H1 (cell line): ENCODE measurements at regions not wholly inside any gene's neighbourhood (a gene's known extent, or its start where the extent isn't known, plus 50 kb on each side); places are given as distances from the start of the nearest gene placed in this dataset.

Source experiments
- CTCF ChIA-PET: fragments of 300-600 bp; sonication (Branson Sonifier 250); formaldehyde crosslinking; loops from one replicate; lab custom pipeline; 2021; ENCODE audit not compliant: partially characterized antibody; lab: Charles Lee
- POLR2A ChIA-PET: fragments of 300-600 bp; sonication (Branson Sonifier 250); formaldehyde crosslinking; loops from one replicate; lab custom pipeline; 2021; ENCODE audit warnings: inconsistent platforms; ENCODE audit not compliant: partially characterized antibody; lab: Charles Lee
- DNase-seq, 2 experiments: peaks; one replicate each; pipeline versions ENCODE4 v3.0.0 to v3.0.0-alpha.2; 2010 to 2022; ENCODE audit warnings: low spot score in 2 of 2, low read depth in 1 of 2, mixed read lengths in 1 of 2
- FAIRE-seq: peaks from 2 replicates; lab custom pipeline; 2011; peaks lifted over from hg19 to GRCh38; lab: Jason Lieb, UNC
- H2AFZ ChIP-seq: 2 replicates; pipeline ENCODE4 v1.8.1; 2012; ENCODE audit warnings: low read length, inconsistent platforms
- H2AK5ac ChIP-seq: 2 replicates; pipeline ENCODE4 v1.6.1; 2013; ENCODE audit warnings: low read depth, low read length
- H2BK120ac ChIP-seq: replicated peaks from 2 replicates; pipeline ENCODE3; 2013; ENCODE audit warnings: low read depth, low read length, inconsistent platforms
- H2BK12ac ChIP-seq: 2 replicates; pipeline ENCODE4 v1.6.1; 2013; ENCODE audit warnings: low read depth, low read length
- H2BK15ac ChIP-seq: 2 replicates; pipeline ENCODE4 v1.6.1; 2013; ENCODE audit warnings: low read length
- H2BK20ac ChIP-seq: 2 replicates; pipeline ENCODE4 v1.6.1; 2013; ENCODE audit warnings: low read length
- H2BK5ac ChIP-seq: 2 replicates; pipeline ENCODE4 v1.6.1; 2013; ENCODE audit warnings: low read depth, low read length
- H3K14ac ChIP-seq: 2 replicates; pipeline ENCODE4 v1.6.1; 2013; ENCODE audit warnings: inconsistent platforms; ENCODE audit not compliant: insufficient read length
- H3K18ac ChIP-seq: 2 replicates; pipeline ENCODE4 v1.6.1; 2013; ENCODE audit warnings: low read length; ENCODE audit errors: extremely low read depth
- H3K23ac ChIP-seq: 2 replicates; pipeline ENCODE4 v1.6.1; 2013; ENCODE audit warnings: inconsistent platforms; ENCODE audit not compliant: insufficient read length
- H3K23me2 ChIP-seq: 2 replicates; pipeline ENCODE4 v1.6.1; 2013; ENCODE audit warnings: low read depth, low read length
- H3K27ac ChIP-seq: 2 replicates; pipeline ENCODE4 v1.6.1; 2011; ENCODE audit warnings: low read depth, low read length, inconsistent platforms
- H3K27me3 ChIP-seq, 4 experiments: replicated peaks in 1 of 4; 1 replicate in 1 of 4; 2 replicates in 3 of 4; pipeline versions ENCODE4 v1.6.1 to v1.8.1; 2011 to 2013; ENCODE audit warnings: low read length in 3 of 4, mild to moderate bottlenecking in 3 of 4, inconsistent platforms in 2 of 4, mixed read lengths in 2 of 4, moderate library complexity in 1 of 4; ENCODE audit not compliant: control insufficient read depth in 3 of 4, insufficient read depth in 3 of 4; ENCODE audit errors: extremely low read depth in 1 of 4
- H3K36me3 ChIP-seq, 4 experiments: 2 replicates each; pipeline versions ENCODE4 v1.6.1 to v1.8.1; 2011 to 2013; ENCODE audit warnings: mild to moderate bottlenecking in 4 of 4, low read length in 3 of 4, moderate library complexity in 2 of 4, control low read depth in 1 of 4, inconsistent platforms in 1 of 4; ENCODE audit not compliant: insufficient read depth in 4 of 4, control insufficient read depth in 2 of 4
- H3K4ac ChIP-seq: replicated peaks from 2 replicates; pipeline ENCODE3; 2013; ENCODE audit warnings: low read length, low read depth, mixed read lengths, inconsistent platforms; ENCODE audit not compliant: insufficient read length
- H3K4me1 ChIP-seq, 4 experiments: replicated peaks in 1 of 4; 1 replicate in 1 of 4; 2 replicates in 3 of 4; pipeline versions ENCODE4 v1.6.1 to v1.8.1; 2011 to 2013; ENCODE audit warnings: low read length in 3 of 4, inconsistent platforms in 2 of 4, mixed read lengths in 1 of 4; ENCODE audit not compliant: insufficient read depth in 4 of 4, control insufficient read depth in 3 of 4
- H3K4me2 ChIP-seq, 2 experiments: 2 replicates each; pipeline versions ENCODE4 v1.6.1 to v1.8.1; 2011 to 2013; ENCODE audit warnings: low read depth in 2 of 2, low read length in 2 of 2, control low read depth in 1 of 2, inconsistent platforms in 1 of 2, mild to moderate bottlenecking in 1 of 2; ENCODE audit not compliant: insufficient read depth in 1 of 2
- H3K4me3 ChIP-seq, 4 experiments: fragments of 200-600, 300-600 bp in 1 of 4; sonication (generic), shearing (Covaris generic), sonication (Bioruptor Twin) in 1 of 4; 2 replicates each; pipeline versions ENCODE4 v1.5.1 to v1.8.1; 2011 to 2016; ENCODE audit warnings: low read length in 4 of 4, low read depth in 3 of 4, control low read depth in 2 of 4, inconsistent platforms in 2 of 4, mild to moderate bottlenecking in 2 of 4, mixed read lengths in 1 of 4, moderate library complexity in 1 of 4; ENCODE audit not compliant: insufficient read depth in 2 of 4; ENCODE audit errors: extremely low read depth in 1 of 4
- H3K56ac ChIP-seq: replicated peaks from 2 replicates; pipeline ENCODE3; 2013; ENCODE audit warnings: low read depth, mild to moderate bottlenecking, mixed read lengths, low read length, inconsistent platforms; ENCODE audit not compliant: insufficient read length
- H3K79me1 ChIP-seq: 2 replicates; pipeline ENCODE4 v1.6.1; 2013; ENCODE audit warnings: low read depth, low read length, control low read depth
- H3K79me2 ChIP-seq, 2 experiments: 2 replicates each; pipeline versions ENCODE4 v1.6.1 to v1.8.1; 2012 to 2013; ENCODE audit warnings: low read length in 2 of 2, mild to moderate bottlenecking in 2 of 2, inconsistent platforms in 1 of 2; ENCODE audit not compliant: insufficient read depth in 2 of 2, control insufficient read depth in 1 of 2
- H3K9ac ChIP-seq, 4 experiments: replicated peaks in 1 of 4; 1 replicate in 1 of 4; 2 replicates in 3 of 4; pipeline versions ENCODE4 v1.6.1 to v1.8.1; 2011 to 2013; ENCODE audit warnings: low read depth in 3 of 4, low read length in 3 of 4, control low read depth in 2 of 4, mild to moderate bottlenecking in 2 of 4, moderate library complexity in 2 of 4, inconsistent platforms in 1 of 4; ENCODE audit errors: extremely low read depth in 1 of 4
- H3K9me3 ChIP-seq, 2 experiments: 2 replicates each; pipeline versions ENCODE4 v1.6.1 to v1.8.1; 2012 to 2013; ENCODE audit warnings: mild to moderate bottlenecking in 2 of 2, moderate library complexity in 2 of 2, control low read depth in 1 of 2, inconsistent platforms in 1 of 2, low read depth in 1 of 2, low read length in 1 of 2, mixed read lengths in 1 of 2; ENCODE audit not compliant: insufficient read depth in 2 of 2
- H4K20me1 ChIP-seq, 2 experiments: replicated peaks in 1 of 2; 2 replicates each; pipeline versions ENCODE3 to v1.8.1; 2011 to 2013; ENCODE audit warnings: inconsistent platforms in 2 of 2, low read length in 2 of 2, mild to moderate bottlenecking in 1 of 2; ENCODE audit not compliant: insufficient read depth in 2 of 2, control insufficient read depth in 1 of 2
- H4K5ac ChIP-seq: 2 replicates; pipeline ENCODE4 v1.6.1; 2013; ENCODE audit warnings: low read length, low read depth, mixed read lengths, inconsistent platforms; ENCODE audit not compliant: insufficient read length
- H4K8ac ChIP-seq: 2 replicates; pipeline ENCODE4 v1.8.0; 2013; ENCODE audit warnings: mild to moderate bottlenecking, moderate library complexity, low read length, inconsistent platforms; ENCODE audit not compliant: insufficient read depth; ENCODE audit errors: extremely low read depth
- H4K91ac ChIP-seq: replicated peaks from 2 replicates; pipeline ENCODE3; 2013; ENCODE audit warnings: low read length, mixed read lengths, inconsistent platforms; ENCODE audit not compliant: insufficient read length
- BRCA1 ChIP-seq: IDR thresholded peaks from 2 replicates; pipeline ENCODE4 v1.6.1; 2012; ENCODE audit warnings: low read depth, low read length, improper control_type of control experiment
- CTBP2 ChIP-seq: IDR thresholded peaks from 2 replicates; pipeline ENCODE4 v1.7.0; 2011; ENCODE audit warnings: borderline replicate concordance, mild to moderate bottlenecking, moderate library complexity, mixed read lengths, low read length; ENCODE audit not compliant: insufficient read depth, insufficient read length
- CTCF ChIP-seq, 3 experiments: IDR thresholded peaks; 1 replicate in 2 of 3; 2 replicates in 1 of 3; pipeline versions ENCODE4 v1.5.1 to v1.6.1; 2011; ENCODE audit warnings: low read length in 3 of 3, mild to moderate bottlenecking in 3 of 3, inconsistent platforms in 2 of 3, low read depth in 1 of 3, moderate library complexity in 1 of 3; ENCODE audit not compliant: insufficient read depth in 1 of 3; ENCODE audit errors: control extremely low read depth in 1 of 3
- GABPA ChIP-seq: IDR thresholded peaks from 2 replicates; pipeline ENCODE4 v1.6.1; 2011; ENCODE audit warnings: mild to moderate bottlenecking, low read length, moderate library complexity, borderline replicate concordance; ENCODE audit not compliant: insufficient read depth
- KDM5A ChIP-seq: fragments of 200-600 bp; IDR thresholded peaks from 2 replicates; pipeline ENCODE4 v1.7.1; 2012; ENCODE audit warnings: mild to moderate bottlenecking, low read length, inconsistent platforms, mixed read lengths
- TAF1 ChIP-seq: IDR thresholded peaks from 2 replicates; pipeline ENCODE4 v1.6.1; 2011; ENCODE audit warnings: mild to moderate bottlenecking, low read depth, low read length
- WGBS, 2 experiments: shearing (Covaris generic) in 1 of 2; methylation state at CpG; one replicate each; pipeline versions ENCODE4 v1.1.6 to v1.1.7; 2013 to 2015; ENCODE audit warnings: low lambda C conversion rate in 2 of 2, mixed read lengths in 2 of 2, inconsistent platforms in 1 of 2, low coverage in 1 of 2, missing lambda C conversion rate in 1 of 2; ENCODE audit not compliant: insufficient replicate concordance in 2 of 2, insufficient coverage in 1 of 2, insufficient read length in 1 of 2; ENCODE audit errors: extremely low coverage in 1 of 2, missing lambda C conversion rate in 1 of 2; 5-methylcytosine and 5-hydroxymethylcytosine counted together

GRCh38 chr5:152063004-152063403 lies 138.4 kb upstream of the GLRA1 start:
- Histone ChIP-seq H3K4ac (no peak overlapping the region), H3K9ac (no peak overlapping the region), H2BK120ac (no peak overlapping the region), H3K14ac (no peak overlapping the region), H2BK15ac (no peak overlapping the region), H2AK5ac (no peak overlapping the region), H3K27me3 (no peaks in the 10 kb centered on the region), H3K56ac (no peak overlapping the region), H3K23ac (no peak overlapping the region), H3K18ac (no peak overlapping the region), H3K79me2 (no peaks in the 10 kb centered on the region), H3K79me1 (no peaks in the 10 kb centered on the region), H3K27ac (no peak overlapping the region), H2BK5ac (no peak overlapping the region), H2BK12ac (no peak overlapping the region), H4K8ac (no peak overlapping the region), H4K20me1 (no peaks in the 10 kb centered on the region), H4K91ac (no peak overlapping the region), H3K36me3 (no peaks in the 10 kb centered on the region), H3K23me2 (no peaks in the 10 kb centered on the region), H2AFZ (no peak overlapping the region), H4K5ac (no peak overlapping the region), H3K4me1 (peaks cover 0 to 7% (median 2%) of the 10 kb centered on the region in 4 experiments; a peak in 2 of 7 replicates), H2BK20ac (no peak overlapping the region), H3K4me2 (no peak overlapping the region), H3K4me3 (no peak overlapping the region), H3K9me3 (no peaks in the 10 kb centered on the region)
- ChIA-PET POLR2A (no interaction called here), CTCF (interaction anchor here (1.1 kb wide), 1 partner anchor 62 kb away, joined by 4 read pairs; no protein-coding TSS in a partner anchor)
- DNase-seq, result no peak
- 100% methylated on average over 1 of the region's 1 CpG; no CpG with 5 or more reads in 1 of the 2 experiments for WGBS, 2 experiments
- no peak for TF ChIP-seq CTBP2
- TF ChIP-seq KDM5A, result no peak
- TF ChIP-seq CTCF (IDR thresholded peaks at IDR 0.05; ENCODE audit: control extremely low read depth in 1 of 3, insufficient read depth in 1 of 3, low read depth in 1 of 3, low read length in 3 of 3), result no peak
- no peak for TF ChIP-seq GABPA
- TF ChIP-seq BRCA1, result no peak
- TF ChIP-seq TAF1, result no peak
- FAIRE-seq, result no peak
